ENCODE measurements at regions not wholly inside any gene's neighbourhood (a gene's known extent, or its start where the extent isn't known, plus 50 kb on each side); places are given as distances from the start of the nearest gene placed in this dataset.
"Not testable (repeated sequence)": the region's sequence is repeated elsewhere in the genome, so short reads cannot be mapped to it uniquely, and the experiment has no call there.

DNA sequence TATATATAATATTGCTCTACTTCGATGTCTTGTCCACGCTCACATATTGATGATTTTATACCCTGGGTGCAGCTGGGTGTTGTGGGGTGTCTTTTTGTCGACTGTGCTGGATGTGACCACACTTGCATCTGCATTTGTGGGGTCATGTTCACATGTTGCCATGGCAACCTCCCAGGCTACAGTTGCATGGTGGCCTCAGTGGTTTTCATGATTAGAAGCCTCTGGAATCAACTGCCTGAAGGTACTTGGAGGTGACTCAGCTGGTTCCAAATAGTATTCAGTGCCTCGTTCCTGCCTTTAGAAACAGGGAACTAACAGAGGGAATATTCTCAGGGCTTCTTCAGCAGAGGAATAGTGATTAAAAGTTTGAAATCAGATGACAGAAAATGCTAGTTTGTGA is 166.3 kb upstream of the NYAP2 start:
- Histone ChIP-seq H3K9me3 (no peaks in the 10 kb centered on the region), H3K36me3 (no peaks in the 10 kb centered on the region), H3K27ac (no peak overlapping the region), H3K4me1 (no peaks in the 10 kb centered on the region), H3K4me3 (no peak overlapping the region), H3K27me3 (no peaks in the 10 kb centered on the region)
- 72% methylated on average over 4 of the region's 4 CpGs for WGBS
- no peak for TF ChIP-seq POLR2AphosphoS5 (IDR thresholded peaks at IDR 0.05)
- TF ChIP-seq EP300 (IDR thresholded peaks at IDR 0.05), result no peak
- TF ChIP-seq, protein P1, sequence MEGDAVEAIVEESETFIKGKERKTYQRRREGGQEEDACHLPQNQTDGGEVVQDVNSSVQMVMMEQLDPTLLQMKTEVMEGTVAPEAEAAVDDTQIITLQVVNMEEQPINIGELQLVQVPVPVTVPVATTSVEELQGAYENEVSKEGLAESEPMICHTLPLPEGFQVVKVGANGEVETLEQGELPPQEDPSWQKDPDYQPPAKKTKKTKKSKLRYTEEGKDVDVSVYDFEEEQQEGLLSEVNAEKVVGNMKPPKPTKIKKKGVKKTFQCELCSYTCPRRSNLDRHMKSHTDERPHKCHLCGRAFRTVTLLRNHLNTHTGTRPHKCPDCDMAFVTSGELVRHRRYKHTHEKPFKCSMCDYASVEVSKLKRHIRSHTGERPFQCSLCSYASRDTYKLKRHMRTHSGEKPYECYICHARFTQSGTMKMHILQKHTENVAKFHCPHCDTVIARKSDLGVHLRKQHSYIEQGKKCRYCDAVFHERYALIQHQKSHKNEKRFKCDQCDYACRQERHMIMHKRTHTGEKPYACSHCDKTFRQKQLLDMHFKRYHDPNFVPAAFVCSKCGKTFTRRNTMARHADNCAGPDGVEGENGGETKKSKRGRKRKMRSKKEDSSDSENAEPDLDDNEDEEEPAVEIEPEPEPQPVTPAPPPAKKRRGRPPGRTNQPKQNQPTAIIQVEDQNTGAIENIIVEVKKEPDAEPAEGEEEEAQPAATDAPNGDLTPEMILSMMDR (IDR thresholded peaks at IDR 0.05), result no peak
- no peak for TF ChIP-seq POLR2A (IDR thresholded peaks at IDR 0.05)
- DNase-seq (ENCODE audit: low spot score in 2 of 2), result no peak

GRCh38 chr2:225231900-225232299 is 167.6 kb upstream of the NYAP2 start:
- Histone ChIP-seq H3K27ac (no peak overlapping the region), H3K27me3 (no peaks in the 10 kb centered on the region), H3K9me3 (no peaks in the 10 kb centered on the region), H3K36me3 (no peaks in the 10 kb centered on the region), H3K4me1 (no peaks in the 10 kb centered on the region), H3K4me3 (no peak overlapping the region)
- TF ChIP-seq POLR2A (IDR thresholded peaks at IDR 0.05) (no peak), POLR2AphosphoS5 (IDR thresholded peaks at IDR 0.05) (no peak), EP300 (IDR thresholded peaks at IDR 0.05) (no peak)
- TF ChIP-seq, protein P1 (IDR thresholded peaks at IDR 0.05), result no peak
- WGBS, result 93% methylated on average over 6 of the region's 6 CpGs
- DNase-seq (ENCODE audit: low spot score in 2 of 2), result no peak

- not testable (repeated sequence) for H3K4me3 ChIP-seq; DNase-seq (ENCODE audit: low spot score in 2 of 2)
- 91% methylated on average over 18 of the region's 31 CpGs for whole genome bisulfite sequencing
Observed at GRCh38 chr2:225229346-225229745, 170.2 kb upstream of the NYAP2 start.

GRCh38 chr2:225226441-225226840 is 173.1 kb upstream of the NYAP2 start:
- Histone ChIP-seq H3K27me3 (no peaks in the 10 kb centered on the region), H3K9me3 (no peaks in the 10 kb centered on the region), H3K4me1 (no peaks in the 10 kb centered on the region), H3K36me3 (no peaks in the 10 kb centered on the region), H3K27ac (no peak overlapping the region), H3K4me3 (no peak overlapping the region)
- TF ChIP-seq POLR2AphosphoS5 (IDR thresholded peaks at IDR 0.05) (no peak), EP300 (IDR thresholded peaks at IDR 0.05) (no peak), POLR2A (IDR thresholded peaks at IDR 0.05) (no peak)
- TF ChIP-seq, protein P1 (IDR thresholded peaks at IDR 0.05), result no peak
- no peak for DNase-seq (ENCODE audit: low spot score in 2 of 2)
- WGBS, result 73% methylated on average over 4 of the region's 4 CpGs

More at GRCh38 chr2:225229346-225229745, 170.2 kb upstream of the NYAP2 start:
- not testable (repeated sequence) for H3K9me3 ChIP-seq, H3K36me3 ChIP-seq, H3K27ac ChIP-seq, H3K27me3 ChIP-seq, H3K4me1 ChIP-seq

DNA sequence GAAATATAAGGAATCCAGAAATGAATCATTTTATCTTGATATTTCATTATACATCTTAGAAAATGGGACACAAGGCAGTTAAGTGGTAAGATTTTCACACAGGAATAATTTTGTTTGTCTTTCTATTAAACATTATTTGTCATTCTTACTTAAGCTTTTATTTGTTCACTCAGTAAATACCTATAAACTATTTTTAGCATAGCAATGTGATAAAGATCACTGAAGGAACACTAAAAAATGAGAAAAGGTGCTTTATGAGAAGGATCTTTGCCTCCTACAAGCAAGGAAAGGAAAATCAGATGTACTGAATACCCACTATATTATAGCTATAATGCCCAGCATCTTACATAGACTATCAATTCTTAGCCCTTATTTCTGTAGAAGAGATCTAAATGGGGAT is 176.2 kb upstream of the NYAP2 start:
- Histone ChIP-seq H3K4me3 (no peak overlapping the region), H3K9me3 (no peaks in the 10 kb centered on the region), H3K27me3 (no peaks in the 10 kb centered on the region), H3K27ac (no peak overlapping the region), H3K36me3 (no peaks in the 10 kb centered on the region), H3K4me1 (no peaks in the 10 kb centered on the region)
- TF ChIP-seq POLR2A (IDR thresholded peaks at IDR 0.05), result no peak
- TF ChIP-seq, protein P1 (IDR thresholded peaks at IDR 0.05), result no peak
- TF ChIP-seq POLR2AphosphoS5 (IDR thresholded peaks at IDR 0.05), result no peak
- TF ChIP-seq EP300 (IDR thresholded peaks at IDR 0.05), result no peak
- DNase-seq (ENCODE audit: low spot score in 2 of 2), result no peak

GRCh38 chr2:225207471-225207870 is 165.2 kb upstream of the DOCK10 start:
- H3K9me3 ChIP-seq, result no peaks in the 10 kb centered on the region
- H3K4me1 ChIP-seq, result no peaks in the 10 kb centered on the region
- TF ChIP-seq, protein P1 (IDR thresholded peaks at IDR 0.05), result no peak
- TF ChIP-seq POLR2AphosphoS5 (IDR thresholded peaks at IDR 0.05), result no peak
- no peak for TF ChIP-seq EP300 (IDR thresholded peaks at IDR 0.05)
- TF ChIP-seq POLR2A (IDR thresholded peaks at IDR 0.05), result no peak
- no peaks in the 10 kb centered on the region for H3K36me3 ChIP-seq
- H3K27me3 ChIP-seq, result no peaks in the 10 kb centered on the region
- 70% methylated on average over 3 of the region's 3 CpGs for WGBS
- no peak for DNase-seq (ENCODE audit: low spot score in 2 of 2)
- H3K27ac ChIP-seq, result no peak overlapping the region
- H3K4me3 ChIP-seq, result no peak overlapping the region

Data from suprapubic skin (tissue), 4 donors.